MV-4-11 (cell line): ENCODE measurements at regions not wholly inside any gene's neighbourhood (a gene's known extent, or its start where the extent isn't known, plus 50 kb on each side); places are given as distances from the start of the nearest gene placed in this dataset.
A peak's percentile ranks its signal among the peaks of the same experiment; 100 is the strongest.
"Not testable (repeated sequence)": the region's sequence is repeated elsewhere in the genome, so short reads cannot be mapped to it uniquely, and the experiment has no call there.

Experiments
- DNase-seq: peaks from one replicate; lab custom pipeline; 2025; lab: John Stamatoyannopoulos, UW

DNA sequence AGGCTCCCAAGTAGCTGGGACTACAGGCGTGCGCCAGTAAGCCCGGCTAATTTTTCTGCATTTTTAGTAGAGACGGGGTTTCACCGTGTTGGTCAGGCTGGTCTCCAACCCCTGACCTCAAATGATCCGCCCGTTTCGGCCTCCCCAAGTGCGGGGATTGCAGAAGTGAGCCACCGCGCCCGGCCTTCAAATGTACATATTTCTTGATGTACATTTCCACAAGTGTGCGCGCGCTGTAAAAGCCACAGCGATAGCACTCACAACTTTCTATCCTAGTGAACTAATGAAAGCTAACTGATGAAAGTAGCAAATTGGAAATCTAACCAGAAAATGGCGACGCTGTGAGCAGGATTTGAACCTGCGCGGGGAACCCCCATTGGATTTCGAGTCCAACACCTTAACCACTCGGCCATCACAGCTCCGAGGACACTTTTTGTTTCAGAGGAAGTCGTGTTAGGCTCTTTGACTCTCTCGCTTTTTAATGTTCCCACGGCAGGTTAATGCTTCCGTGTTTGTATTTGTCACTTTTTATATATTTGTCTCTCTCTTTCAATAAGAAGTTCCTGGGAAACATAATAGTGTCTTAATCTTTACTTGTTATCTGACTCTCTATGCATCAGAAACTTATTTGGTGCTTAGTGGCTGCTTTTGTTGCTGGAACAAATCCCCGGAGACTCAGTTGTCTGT, 199.4 kb upstream of the ZNF184 start:
- DNase-seq: peak; percentile 65

DNA sequence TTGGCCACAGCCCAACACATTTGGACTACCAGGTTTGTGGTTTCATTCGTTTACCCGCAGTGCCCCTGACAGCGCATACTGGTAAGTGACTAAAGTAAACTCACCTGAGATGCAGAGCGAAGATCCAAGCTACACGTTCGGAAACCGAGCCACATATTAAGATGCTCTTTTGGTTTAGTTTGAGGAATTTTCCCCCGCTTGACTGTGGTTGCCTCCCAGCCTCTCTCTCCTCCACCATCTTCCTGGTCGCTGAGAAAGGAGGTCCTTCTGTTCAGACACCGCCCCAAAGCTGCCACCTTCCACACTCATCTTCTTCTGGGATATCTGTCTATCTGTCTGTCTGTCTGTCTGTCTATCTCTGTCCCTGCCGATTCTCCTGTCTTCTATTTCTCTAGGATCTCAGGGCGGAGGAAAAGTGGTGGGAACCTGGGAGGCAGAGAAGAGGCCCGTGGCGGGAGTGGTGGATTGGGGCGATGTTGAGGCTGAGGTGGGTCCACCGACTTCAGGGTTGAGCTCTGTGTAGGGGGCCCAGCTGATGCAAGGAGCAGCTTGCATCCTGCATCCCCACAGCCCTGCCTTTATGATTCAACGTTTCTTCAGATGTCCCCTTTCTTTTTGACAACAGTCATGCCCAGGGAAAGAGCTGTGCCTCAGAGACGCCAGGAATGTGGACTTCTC, 196.9 kb upstream of the ZNF184 start:
- no peak for DNase-seq

DNA sequence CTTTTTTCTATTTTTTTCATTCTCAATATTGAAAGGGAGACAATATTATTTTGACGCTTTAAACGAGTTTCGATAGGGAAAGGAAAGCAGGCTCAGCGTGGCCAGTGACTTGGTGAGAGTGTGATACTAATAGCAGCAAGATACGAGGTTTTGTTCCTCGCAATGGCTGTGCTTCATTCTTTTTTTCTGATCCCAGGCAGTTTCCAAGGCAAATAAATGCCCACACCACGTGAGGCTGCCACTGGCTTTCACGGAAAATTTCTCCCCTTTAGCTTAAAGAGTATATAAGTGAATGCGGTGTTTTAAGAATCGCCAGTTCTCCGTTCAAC, 196.4 kb upstream of the ZNF184 start:
- no peak for DNase-seq

DNA sequence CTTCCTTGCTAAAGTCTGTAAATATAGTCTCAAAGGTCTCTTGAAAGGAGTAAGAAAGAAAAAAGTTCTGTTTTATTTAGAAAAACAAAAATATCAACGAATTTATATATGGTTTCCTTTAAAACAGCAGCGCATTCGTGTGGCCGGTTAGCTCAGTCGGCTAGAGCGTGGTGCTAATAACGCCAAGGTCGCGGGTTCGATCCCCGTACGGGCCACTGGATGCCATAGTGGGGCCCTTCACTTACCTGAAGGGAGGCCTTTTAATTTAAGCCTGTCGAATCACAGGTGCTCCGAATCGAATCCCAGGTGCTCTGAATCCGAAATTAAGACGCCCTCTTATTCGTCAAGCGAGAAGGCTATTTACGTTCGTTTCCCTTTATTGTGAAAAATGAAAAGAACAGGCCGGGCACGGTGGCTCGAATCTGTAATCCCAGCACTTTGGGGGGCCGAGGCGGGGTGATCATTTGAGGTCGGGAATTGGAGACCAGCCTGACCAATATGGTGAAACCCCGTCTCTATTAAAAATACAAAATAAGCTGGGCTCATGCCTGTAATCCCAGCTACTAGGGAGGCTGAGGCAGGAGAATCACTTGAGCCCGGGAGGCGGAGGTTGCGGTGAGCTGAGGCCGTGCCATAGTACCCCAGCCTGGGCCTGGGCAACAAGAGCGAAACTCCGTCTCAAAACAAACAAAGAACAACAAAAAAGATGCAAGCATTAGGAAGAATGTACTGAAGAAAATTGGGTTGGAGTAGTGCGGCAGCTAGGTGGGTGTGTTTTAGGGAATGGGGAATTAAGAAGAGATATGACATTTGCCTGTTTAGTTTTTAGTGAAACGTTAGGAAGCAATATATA, 195.8 kb upstream of the ZNF184 start:
- DNase-seq: peak; percentile 68

DNA sequence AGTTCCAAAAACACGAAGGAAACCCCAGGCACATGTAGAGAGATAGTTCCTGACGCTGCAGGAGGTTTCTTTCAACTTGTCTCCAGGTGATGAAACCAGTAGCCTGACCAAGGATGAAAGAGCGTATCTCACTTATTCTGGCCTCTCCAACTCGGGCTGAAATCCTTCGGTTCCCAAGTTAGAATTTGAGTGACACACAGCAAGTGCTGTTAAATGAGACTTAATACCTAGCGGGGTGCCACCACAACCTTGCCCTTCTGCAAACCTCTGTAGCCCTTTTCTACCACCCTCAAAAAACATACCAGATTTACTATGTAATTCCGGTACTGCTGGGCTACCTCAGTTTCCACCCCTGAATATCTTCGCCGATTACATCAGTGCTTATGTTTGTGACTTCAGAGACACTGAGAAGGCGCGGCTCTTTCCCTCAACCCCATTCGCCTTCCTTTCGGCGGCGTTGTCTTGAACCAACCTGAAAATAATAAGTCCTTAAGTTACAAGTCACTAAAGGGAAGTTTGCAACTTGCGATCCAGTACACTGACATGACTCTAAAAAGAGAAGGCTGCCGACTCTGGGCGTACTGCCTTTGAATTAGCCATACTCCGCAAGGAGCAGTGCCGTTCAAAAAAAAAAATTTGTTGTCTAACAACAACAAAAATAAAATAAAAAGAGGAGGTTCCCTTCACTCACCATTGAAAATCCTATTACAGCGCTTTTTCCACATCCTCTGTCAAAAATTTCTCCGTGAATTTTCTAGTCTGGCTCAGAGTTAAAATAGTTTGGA, 194.9 kb upstream of the ZNF184 start:
- DNase-seq: peak; percentile 41

DNA sequence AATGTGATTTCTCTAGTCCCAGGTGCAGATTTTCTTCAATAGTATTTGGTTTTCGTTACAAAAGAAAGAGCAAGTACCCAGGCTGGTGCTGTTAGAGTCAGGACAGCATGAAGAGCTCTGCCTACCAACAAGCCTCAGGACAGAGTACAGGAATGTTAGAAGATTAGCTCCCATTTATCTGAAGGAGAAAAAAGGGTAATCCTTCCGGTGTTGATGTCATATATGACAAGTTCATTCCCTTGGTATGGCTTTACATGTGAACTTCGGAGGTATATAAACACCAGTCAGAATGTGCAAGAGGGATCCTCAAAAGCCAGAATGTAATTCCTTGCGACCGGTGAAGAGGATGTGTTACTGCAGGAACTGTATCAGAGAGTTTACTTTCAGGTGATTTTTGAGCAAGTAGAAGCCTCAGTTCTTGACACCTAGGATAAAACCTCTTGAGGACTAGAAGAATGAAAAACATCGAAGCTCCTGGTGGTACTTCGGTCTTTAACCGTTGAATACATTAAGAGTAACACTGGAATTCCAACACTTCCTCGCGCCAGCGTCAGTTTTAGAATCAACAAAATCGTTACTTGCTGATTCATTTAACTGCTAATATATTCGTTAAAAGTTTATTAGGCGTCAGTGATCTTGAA, 194.2 kb upstream of the ZNF184 start:
- DNase-seq: no peak

DNA sequence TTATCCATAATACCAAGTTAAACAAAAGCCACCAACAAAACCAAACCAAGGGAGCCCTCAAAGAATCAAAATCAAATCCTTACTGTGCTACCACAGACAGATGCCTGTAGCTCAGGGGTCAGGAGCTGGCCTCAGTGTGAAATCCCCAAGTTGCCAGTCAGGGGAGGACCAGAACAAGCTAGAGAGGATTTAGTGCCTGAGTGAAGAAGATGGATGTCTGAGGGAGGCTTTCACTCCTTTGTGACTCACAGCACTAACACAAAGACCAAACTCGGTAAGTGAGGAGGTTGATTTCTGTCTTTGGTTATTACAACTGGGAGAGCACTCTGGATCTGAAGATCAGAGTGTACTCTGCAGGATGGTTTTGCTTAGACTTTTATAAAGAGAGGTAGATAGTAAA, 189.9 kb upstream of the ZNF184 start:
- DNase-seq: no peak

DNA sequence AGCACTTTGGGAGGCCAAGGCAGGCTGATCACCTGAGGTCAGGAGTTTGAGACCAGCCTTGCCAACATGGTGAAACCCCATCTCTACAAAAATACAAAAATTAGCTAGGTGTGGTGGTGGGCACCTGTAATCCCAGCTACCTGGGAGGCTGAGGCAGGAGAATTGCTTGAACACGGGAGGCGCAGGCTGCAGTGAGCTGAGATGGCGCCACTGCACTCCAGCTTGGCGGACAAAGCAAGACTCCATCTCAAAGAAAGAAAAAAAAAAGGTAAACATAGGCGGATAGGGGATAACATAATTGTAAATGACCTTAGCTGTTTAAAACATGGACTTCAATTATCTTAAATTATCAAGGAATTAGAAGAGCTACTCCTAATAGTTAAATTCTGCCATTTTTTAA, 189.3 kb upstream of the ZNF184 start:
- not testable (repeated sequence) for DNase-seq

DNA sequence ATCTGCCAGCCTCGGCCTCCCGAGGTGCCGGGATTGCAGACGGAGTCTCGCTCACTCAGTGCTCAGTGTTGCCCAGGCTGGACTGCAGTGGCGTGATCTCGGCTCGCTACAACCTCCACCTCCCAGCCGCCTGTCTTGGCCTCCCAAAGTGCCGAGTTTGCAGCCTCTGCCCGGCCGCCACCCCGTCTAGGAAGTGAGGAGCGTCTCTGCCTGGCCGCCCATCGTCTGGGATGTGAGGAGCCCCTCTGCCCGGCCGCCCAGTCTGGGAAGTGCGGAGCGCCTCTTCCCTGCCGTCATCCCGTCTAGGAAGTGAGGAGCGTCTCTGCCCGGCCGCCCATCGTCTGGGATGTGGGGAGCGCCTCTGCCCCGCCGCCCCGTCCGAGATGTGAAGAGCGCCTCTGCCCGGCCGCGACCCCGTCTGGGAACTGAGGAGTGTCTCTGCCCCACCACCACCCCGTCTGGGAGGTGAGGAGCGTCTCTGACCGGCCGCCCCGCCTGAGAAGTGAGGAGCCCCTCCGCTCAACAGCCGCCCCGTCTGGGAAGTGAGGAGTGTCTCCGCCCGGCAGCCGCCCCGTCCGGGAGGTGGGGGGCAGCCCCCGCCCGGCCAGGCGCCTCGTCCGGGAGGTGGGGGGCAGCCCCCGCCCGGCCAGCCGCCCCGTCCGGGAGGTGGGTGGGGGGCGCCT, 180.4 kb upstream of the ZNF184 start:
- not testable (repeated sequence) for DNase-seq

DNA sequence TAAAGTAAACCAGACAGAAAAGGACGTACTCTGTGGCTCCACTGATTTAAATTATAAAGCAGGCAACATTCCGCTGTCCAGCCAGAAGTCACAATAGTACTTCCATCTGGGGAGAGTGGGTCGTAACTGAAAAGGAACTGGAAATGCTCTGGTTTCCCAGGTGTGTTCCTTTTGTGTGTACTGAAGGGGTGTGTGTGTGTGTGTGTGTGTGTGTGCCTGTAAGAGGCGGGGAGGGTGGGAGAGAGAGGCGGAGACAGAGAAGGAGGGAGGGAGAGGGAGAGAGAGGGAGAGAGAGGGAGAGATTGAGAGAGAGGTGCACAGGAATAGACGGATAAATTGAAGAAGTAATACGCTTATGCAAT, 178.4 kb upstream of the ZNF184 start:
- DNase-seq: no peak

DNA sequence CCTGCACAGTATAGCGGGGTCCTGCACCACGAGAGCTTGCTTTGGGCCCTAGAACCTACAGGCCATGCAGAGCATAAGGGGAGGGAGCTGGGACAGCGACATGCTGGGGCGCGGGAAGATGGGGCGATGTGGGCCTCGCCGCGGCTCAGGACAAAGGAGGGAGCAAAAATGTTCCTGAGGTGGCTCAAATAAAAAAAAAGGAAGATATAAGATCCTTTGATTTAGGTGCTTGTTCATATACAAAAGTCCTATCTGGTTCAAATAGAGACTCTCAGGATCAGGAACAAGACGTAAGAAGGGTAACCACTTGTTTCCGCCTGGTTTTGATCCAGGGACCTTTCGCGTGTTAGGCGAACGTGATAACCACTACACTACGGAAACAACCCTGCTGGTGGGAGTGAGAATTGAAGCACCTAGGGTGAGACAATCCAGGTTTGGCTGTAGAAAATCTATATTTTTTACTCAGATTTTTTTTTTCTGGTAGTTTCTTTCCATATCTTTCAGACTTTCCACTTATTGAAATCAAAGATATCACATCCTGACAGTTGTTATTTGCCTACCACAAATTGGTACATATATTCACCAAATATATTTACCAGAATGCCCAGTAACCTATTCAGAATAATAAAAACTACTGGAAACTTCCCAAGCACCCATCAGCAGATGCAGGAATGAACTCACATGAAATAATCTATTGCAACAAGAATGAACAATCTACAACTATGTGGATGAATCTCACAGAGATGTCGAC, 177.9 kb upstream of the ZNF184 start:
- peak; percentile 52 for DNase-seq

DNA sequence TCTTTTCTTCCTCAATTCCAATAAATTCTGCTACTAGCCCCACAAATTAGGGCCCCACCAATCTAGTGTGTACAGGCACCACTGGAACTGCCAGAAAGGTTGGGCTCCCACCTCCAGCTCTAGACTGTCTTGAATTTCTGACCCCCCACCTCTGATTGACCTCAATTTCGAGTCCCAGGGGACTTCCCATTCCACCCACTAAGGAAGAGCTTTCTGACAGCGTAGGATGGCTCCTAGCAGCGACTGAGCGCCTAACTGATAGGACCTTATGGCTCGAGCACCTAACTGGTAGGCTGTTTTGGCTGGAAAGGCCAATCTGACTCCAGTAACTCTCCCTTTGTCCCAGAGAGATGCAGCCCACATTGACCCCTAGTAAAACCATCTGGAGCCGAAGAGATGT, 171.6 kb upstream of the ZNF184 start:
- DNase-seq: no peak

DNA sequence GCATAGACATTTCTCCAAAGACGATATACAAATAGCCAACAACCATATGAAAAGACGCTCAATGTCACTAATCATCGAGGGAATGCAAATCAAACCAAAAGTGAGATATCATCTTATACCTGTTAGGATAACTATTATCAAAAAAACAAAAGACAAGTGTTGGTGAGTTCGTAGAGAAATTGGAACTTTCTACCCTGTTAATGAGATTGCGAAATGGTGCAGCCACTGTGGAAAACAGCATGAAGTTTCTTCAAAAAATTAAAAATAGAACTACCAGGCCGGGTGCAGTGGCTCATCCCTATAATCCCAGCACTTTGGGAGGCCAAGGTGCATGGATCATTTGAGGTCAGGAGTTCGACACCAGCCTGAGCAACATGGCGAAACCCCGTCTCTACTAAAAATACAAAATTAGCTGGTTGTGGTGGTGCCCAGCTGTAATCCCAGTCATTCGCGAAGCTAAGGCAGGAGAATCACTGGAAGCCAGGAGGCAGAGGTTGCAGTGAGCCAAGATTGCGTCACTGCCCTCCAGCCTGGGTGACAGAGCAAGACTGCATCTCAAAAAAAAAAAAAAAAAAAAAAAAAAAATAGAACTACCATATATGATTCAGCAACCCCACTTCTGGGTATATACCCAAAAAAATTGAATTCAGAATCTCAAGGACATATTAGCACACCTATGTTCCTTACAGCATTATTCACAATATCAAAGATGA, 170.0 kb upstream of the ZNF184 start:
- DNase-seq: peak; percentile 44

DNA sequence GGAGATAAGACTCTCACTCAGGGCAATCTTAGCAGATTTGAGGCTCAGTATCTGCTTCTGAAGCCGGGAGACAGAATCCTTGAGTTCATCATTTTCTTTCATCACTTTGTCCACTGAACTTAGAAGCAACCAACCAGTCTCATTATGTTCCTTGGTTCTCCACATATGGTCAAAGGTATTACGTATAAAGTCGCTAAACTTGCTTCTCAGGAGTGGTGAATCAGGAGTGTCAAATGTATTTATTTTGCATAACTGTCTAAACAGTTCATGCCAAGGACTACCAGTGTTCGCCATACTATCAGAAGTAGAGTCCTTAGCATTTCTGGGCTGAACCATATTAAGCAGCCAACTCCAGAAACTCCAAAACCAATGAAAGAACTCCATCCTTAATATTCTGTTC, 163.0 kb upstream of the ZNF184 start:
- not testable (repeated sequence) for DNase-seq

DNA sequence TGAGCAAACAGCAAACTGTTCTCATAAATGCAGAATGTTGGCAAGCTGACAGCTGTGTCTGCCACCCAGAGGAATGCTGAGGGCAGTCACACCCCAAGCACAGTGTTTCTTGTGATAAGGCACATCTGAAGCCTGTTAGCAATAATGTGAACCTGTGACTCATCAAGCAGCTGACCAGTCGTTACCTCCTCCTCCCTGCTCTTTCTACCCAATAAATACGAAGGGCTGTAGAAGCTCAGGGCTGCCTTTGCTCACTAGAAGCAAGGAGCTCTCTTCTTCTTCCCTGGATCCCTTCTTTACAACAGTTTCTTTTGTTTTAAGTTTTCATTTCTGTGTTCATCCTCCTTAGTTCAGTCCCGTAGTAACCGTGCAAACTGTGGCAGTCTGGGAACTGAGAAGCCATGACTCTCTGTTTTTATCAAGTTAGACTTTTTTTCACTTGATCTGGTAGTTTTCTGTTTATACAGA, 160.3 kb upstream of the ZNF184 start:
- peak; percentile 34 for DNase-seq

DNA sequence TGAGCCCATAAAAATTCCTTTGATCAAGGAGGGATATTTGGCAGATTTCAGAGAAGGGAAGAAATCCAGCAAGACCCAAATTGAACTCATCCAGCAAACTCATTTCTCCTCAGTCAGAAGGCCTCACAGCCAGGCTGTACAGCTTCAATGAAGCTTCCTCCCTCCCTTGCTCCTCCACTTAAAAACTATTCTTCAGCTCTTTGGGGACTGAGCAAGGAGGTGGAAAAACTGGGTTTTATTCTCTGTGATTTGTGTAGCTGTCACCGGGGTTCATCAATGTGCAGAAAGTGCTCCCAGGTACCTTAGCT, 158.7 kb upstream of the ZNF184 start:
- no peak for DNase-seq

DNA sequence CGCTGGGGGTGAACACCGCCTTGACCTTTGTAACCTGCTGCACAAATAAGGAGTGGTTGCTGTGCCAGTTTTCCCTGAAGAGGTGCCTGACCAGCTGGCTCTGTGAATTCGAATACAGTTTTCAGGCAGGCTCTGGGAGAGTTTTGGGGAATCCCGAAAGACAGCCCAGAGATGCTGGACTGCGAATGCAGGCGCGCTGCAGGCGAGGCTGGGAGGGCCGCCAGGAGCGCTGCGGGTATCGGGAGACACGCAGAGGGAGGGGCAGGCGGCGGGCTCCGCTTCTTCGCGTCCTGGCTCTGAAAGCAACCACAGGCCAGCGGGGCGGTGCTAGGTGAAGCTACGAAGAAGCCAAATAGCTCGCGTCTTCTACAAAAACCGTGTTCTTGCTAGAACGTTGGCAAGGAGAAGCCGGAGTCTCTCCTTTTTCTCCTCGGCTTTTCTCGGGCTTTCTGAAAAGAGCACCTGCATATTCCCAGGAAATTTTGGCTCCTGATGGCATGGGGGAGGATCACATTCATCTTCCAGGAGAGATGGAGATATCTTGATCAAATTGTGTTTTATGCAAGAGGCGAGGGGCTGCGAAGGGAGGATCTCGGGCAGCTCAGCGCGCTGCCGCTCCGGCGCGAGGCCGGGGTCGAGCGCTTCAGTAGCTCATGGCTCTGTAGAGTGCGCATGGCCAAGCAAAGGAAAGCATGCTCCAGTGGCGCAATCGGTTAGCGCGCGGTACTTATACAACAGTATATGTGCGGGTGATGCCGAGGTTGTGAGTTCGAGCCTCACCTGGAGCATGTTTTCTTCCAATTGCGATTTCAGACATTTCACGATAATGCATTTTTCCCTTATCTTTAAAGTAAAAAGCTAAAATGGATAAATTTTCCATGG, 158.1 kb upstream of the ZNF184 start:
- no peak for DNase-seq

DNA sequence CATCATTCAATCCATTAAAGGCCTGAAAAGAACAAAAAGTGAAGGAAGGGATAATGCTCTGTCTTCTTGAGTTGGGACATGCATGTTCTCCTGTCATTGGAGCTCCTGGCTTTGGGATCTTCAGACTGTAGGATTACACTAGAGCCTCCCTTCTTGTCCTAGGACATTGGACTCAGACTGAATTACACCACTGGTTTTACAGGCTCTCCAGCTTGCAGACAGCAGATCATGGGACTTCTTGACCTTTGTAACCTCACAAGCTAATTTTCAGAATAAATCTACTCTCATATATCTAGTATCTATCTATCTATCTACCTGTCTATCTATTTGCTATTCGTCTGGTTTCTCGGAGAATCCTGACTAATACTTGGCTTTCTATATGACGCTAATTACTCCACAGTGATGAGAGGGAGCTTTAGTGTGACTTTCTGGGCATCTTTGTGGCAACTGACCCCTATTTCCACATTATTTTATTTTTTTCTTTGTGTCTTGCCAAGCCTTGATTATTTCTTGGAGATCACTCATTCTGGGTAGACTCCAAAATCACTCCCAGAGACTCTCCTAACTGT, 151.9 kb upstream of the ZNF184 start:
- DNase-seq: no peak

DNA sequence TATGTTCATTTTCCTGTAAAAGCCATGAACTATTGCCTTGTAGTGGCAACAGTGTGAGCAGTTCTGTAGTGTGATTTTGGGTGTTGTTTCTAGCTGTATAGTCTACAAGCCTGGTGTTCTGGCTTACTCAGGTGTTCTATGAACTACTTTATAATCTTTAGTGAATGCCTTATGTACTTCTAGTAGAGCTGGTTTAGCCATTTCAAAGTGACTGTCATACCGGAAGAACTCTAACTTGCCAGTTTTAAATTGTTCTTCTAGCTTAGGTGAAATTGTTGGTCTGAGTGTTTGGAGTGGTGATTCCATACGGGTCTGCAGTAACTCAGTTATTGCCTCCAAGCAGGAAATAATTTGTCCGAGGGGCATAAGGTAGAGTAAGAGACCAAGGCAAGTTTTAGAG, 150.2 kb upstream of the ZNF184 start:
- DNase-seq: no peak
